ENCODE measurements at regions not wholly inside any gene's neighbourhood (a gene's known extent, or its start where the extent isn't known, plus 50 kb on each side); places are given as distances from the start of the nearest gene placed in this dataset.

DNA sequence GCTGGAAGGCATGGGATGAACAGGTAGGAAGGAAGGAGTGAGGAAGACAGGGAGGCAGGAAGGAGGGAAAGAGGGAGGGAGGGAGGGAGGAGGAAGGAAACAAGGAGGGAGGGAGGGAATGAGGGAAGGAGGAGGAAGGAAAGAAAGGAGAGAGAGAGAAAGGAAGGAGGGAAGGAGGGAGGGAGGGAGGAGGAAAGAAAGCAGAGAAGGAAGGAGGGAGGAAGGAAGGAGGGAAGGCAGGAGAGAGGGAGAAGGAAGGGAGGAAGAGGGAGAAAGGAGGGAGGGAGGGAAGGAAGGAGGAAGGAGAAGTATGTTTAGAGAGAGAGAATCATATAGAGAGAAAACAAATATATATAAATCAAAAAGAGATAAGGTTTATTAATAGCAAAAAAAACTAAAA, 175.9 kb upstream of the FOXN3 start:
- H3K27ac ChIP-seq, result no peak overlapping the region
- TF ChIP-seq ZFX (IDR thresholded peaks at IDR 0.05; ENCODE audit: borderline replicate concordance), result no peak
- no peak for TF ChIP-seq CTCF (IDR thresholded peaks at IDR 0.05)

DNA sequence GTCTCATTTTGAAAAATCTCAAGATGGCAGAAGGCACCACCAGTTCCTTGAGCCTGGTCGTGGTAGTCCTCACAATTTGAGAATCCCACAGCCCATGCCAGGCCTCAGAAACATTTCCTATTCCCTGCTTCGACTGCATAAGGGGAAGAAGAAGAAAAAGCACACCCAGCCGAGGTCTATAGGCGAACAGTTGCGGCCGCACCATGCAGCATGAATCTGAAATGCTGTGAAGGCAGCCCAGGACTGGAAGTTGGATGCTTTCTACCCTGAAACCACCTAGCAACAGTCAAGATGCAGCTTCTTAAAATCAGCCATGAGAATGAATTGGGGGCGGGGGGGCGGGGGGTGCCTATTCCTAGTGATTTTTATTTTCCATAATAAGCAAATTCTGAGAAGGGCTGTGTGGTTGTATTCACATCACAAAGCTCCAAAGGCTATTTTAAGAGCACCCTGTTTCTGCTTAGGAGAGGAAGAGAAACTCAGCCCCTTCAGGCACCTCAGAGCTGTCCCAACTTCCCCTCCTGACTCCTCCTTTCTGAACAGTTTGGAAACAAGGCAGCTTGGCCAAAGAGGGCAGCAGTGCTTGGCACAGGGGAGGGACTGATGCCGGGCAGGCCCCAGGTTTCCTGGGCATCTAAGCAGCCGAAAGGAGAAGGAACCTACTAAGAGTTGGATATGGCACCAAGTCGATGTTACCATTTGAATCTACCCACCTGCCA, 172.5 kb upstream of the FOXN3 start:
- no peak for TF ChIP-seq CTCF (IDR thresholded peaks at IDR 0.05)
- TF ChIP-seq ZFX (IDR thresholded peaks at IDR 0.05; ENCODE audit: borderline replicate concordance), result no peak
- no peak overlapping the region for H3K27ac ChIP-seq

- no peak overlapping the region for H3K27ac ChIP-seq
- TF ChIP-seq CTCF (IDR thresholded peaks at IDR 0.05), result no peak
- TF ChIP-seq ZFX (IDR thresholded peaks at IDR 0.05; ENCODE audit: borderline replicate concordance), result no peak
Measured at GRCh38 chr14:89588840-89589296, 171.8 kb upstream of the FOXN3 start.

- no peak for TF ChIP-seq ZFX (IDR thresholded peaks at IDR 0.05; ENCODE audit: borderline replicate concordance)
- TF ChIP-seq CTCF (IDR thresholded peaks at IDR 0.05), result no peak
- H3K27ac ChIP-seq, result no peak overlapping the region
Measured at GRCh38 chr14:89588016-89588415, 171.0 kb upstream of the FOXN3 start.

GRCh38 chr14:89587136-89587420, 170.0 kb upstream of the FOXN3 start:
- TF ChIP-seq ZFX (IDR thresholded peaks at IDR 0.05; ENCODE audit: borderline replicate concordance), result no peak
- no peak for TF ChIP-seq CTCF (IDR thresholded peaks at IDR 0.05)
- no peak overlapping the region for H3K27ac ChIP-seq

DNA sequence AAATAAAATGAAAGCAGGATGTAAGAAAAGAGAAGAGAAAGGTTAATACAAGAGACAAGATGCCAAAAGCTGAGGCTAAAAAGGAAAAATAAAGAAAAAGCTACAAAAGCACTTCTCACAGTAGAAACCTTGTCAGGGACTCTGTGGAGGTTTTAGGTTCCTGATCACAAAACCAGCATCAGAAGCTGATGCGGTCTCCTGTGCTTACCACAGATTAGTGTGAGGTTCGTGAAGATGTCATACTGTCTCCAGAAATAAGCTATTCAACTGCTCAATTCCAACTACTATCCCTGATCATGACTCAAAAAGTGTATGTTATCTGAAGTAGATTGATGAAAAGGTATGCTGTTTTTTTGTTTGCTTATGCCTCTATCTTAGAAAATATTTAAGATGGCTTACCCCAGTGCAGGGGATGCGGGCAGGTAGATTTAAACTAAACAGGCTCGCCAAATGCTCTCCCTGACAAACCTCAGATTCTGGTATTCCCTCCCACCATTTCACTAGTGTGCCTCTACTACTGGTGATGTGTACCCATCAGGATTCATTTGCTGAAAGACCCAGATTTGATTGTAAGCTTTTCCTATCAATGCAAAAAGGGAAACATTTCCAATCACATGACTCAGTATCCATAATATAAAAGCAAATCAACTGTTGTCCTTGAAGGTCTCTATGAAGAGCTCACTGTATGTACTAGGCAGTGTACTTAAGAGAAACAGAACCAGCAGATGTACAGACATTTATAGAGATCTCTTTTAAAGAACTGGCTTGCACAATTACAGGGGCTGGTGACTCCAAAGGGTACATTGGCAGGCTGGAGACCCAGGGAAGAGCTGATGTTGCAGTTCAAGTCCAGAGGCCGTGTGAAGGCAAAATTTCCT, 169.5 kb upstream of the FOXN3 start:
- no peak overlapping the region for H3K27ac ChIP-seq
- no peak for TF ChIP-seq CTCF (IDR thresholded peaks at IDR 0.05)
- TF ChIP-seq ZFX (IDR thresholded peaks at IDR 0.05; ENCODE audit: borderline replicate concordance), result no peak

GRCh38 chr14:89578156-89578555, 161.1 kb upstream of the FOXN3 start:
- H3K27ac ChIP-seq, result no peak overlapping the region
- TF ChIP-seq ZFX (IDR thresholded peaks at IDR 0.05; ENCODE audit: borderline replicate concordance) (no peak), CTCF (IDR thresholded peaks at IDR 0.05) (no peak)
